ENCODE measurements at regions not wholly inside any gene's neighbourhood (a gene's known extent, or its start where the extent isn't known, plus 50 kb on each side); places are given as distances from the start of the nearest gene placed in this dataset.
A peak's percentile ranks its signal among the peaks of the same experiment; 100 is the strongest.

DNA sequence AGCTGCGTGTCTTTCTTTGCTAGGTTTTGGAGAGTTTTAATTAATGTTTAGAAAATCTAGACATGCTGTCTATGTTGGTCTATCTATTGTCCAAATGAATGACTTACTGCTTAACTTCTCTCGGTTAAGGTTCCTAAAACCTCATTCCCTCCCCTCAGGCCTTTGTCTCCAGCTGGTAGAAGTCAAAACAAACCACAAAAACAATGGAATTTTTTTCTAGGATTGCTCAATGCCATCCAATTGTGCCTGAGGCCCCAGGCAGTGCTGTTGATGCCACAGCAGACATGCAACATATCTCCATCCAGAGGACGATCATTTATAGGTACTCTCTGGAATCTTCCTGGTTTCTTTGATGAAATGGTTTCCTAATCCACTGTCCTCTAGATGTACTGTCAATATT is 448.2 kb upstream of the TBX3 start:
- peak; percentile 62 for DNase-seq
- Histone ChIP-seq H3K27me3 (replicated peaks; ENCODE audit: insufficient read depth) (no peaks in the 10 kb centered on the region), H3K36me3 (ENCODE audit: low read depth) (no peaks in the 10 kb centered on the region), H2AFZ (no peak overlapping the region), H3K4me3 (no peak overlapping the region), H3F3A (ENCODE audit: insufficient read depth) (no peaks in the 10 kb centered on the region), H3K4me2 (ENCODE audit: unreplicated experiment) (no peak overlapping the region), H3K27ac (no peak overlapping the region), H3K79me2 (ENCODE audit: insufficient read depth) (no peaks in the 10 kb centered on the region), H3K9me2 (ENCODE audit: insufficient read depth) (no peaks in the 10 kb centered on the region), H3K4me1 (ENCODE audit: insufficient read depth) (peaks cover 12% of the 10 kb centered on the region), H3K9me3 (ENCODE audit: low read depth) (no peaks in the 10 kb centered on the region), H4K20me1 (ENCODE audit: insufficient read depth) (no peaks in the 10 kb centered on the region), H3K9ac (no peak overlapping the region)
- TF ChIP-seq EZH2 (IDR thresholded peaks at IDR 0.05; ENCODE audit: insufficient read depth, poor library complexity, severe bottlenecking) (no peak), EZH2phosphoT487 (IDR thresholded peaks at IDR 0.05; ENCODE audit: insufficient read depth, low read depth) (no peak)
- in situ Hi-C loops (cut with MboI), result no loop called here
- 44 to 45% methylated on average over 3 of the region's 3 CpGs for WGBS, 2 experiments (ENCODE audit: low coverage in 1 of 2, low lambda C conversion rate in 2 of 2, missing lambda C conversion rate in 2 of 2)

DNA sequence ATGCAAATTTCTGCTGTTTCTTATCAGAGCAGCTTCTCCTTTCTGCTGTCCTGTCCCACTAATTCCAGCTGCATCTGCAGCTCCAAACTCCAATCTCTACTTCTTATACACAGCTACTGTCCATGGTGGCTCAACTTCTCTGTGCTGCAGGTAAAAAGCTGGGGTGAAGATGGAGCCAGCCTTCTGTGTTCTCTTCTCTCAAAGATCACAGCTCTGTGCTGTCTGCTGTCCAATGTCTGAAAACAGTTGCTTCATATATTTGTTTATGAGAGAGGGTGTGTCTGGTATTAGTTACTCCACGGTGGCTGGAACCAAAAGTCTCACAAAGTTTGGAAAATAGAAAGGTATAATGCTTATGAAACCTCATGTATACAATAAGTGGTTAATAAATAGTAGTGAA is 445.8 kb upstream of the TBX3 start:
- DNase-seq, result no peak
- in situ Hi-C loops (cut with MboI), result no loop called here
- H3K36me3 ChIP-seq (ENCODE audit: low read depth), result no peaks in the 10 kb centered on the region
- H3K79me2 ChIP-seq (ENCODE audit: insufficient read depth), result no peaks in the 10 kb centered on the region
- H3K9ac ChIP-seq, result no peak overlapping the region
- no peaks in the 10 kb centered on the region for H3K9me2 ChIP-seq (ENCODE audit: insufficient read depth)
- H4K20me1 ChIP-seq (ENCODE audit: insufficient read depth), result no peaks in the 10 kb centered on the region
- no peak overlapping the region for H3K4me3 ChIP-seq
- H3K27ac ChIP-seq, result no peak overlapping the region
- H3K4me1 ChIP-seq (ENCODE audit: insufficient read depth), result peaks cover 12% of the 10 kb centered on the region
- H3K9me3 ChIP-seq (ENCODE audit: low read depth), result no peaks in the 10 kb centered on the region
- no peaks in the 10 kb centered on the region for H3K27me3 ChIP-seq (replicated peaks; ENCODE audit: insufficient read depth)
- H2AFZ ChIP-seq, result no peak overlapping the region
- H3K4me2 ChIP-seq (ENCODE audit: unreplicated experiment), result no peak overlapping the region
- TF ChIP-seq EZH2phosphoT487 (IDR thresholded peaks at IDR 0.05; ENCODE audit: insufficient read depth, low read depth), result no peak
- TF ChIP-seq EZH2 (IDR thresholded peaks at IDR 0.05; ENCODE audit: insufficient read depth, poor library complexity, severe bottlenecking), result no peak
- no peaks in the 10 kb centered on the region for H3F3A ChIP-seq (ENCODE audit: insufficient read depth)
- 6 to 13% methylated on average over 1 of the region's 1 CpG for WGBS, 2 experiments (ENCODE audit: low coverage in 1 of 2, low lambda C conversion rate in 2 of 2, missing lambda C conversion rate in 2 of 2)

DNA sequence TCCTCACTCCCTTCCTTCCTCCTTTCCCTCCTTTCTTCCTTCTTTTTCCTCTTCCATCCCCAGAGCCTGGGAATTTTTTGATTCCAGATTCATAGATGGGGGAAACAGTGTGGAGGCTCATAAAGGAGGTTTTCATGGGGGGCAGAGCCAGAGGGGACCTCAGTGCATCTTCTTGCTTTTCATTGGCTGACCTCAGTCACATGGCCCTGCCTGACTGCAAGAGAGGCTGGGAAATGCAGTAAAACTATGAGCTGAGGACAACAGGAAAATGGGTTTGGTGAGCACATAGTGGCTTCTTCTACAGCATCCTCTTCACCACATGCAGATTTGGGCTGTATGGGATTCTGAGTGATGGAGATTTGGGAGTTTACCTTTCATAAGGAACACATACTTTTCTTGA is 437.1 kb upstream of the TBX3 start:
- Histone ChIP-seq H3K79me2 (ENCODE audit: insufficient read depth) (no peaks in the 10 kb centered on the region), H3K27ac (no peak overlapping the region), H3K36me3 (ENCODE audit: low read depth) (no peaks in the 10 kb centered on the region), H2AFZ (no peak overlapping the region), H3K4me1 (ENCODE audit: insufficient read depth) (no peaks in the 10 kb centered on the region), H3K4me2 (ENCODE audit: unreplicated experiment) (no peak overlapping the region), H3K27me3 (replicated peaks; ENCODE audit: insufficient read depth) (no peaks in the 10 kb centered on the region), H3K9me3 (ENCODE audit: low read depth) (no peaks in the 10 kb centered on the region), H3F3A (ENCODE audit: insufficient read depth) (no peaks in the 10 kb centered on the region), H3K4me3 (no peak overlapping the region), H3K9me2 (ENCODE audit: insufficient read depth) (no peaks in the 10 kb centered on the region), H3K9ac (no peak overlapping the region), H4K20me1 (ENCODE audit: insufficient read depth) (no peaks in the 10 kb centered on the region)
- in situ Hi-C loops (cut with MboI), result no loop called here
- TF ChIP-seq EZH2 (IDR thresholded peaks at IDR 0.05; ENCODE audit: insufficient read depth, poor library complexity, severe bottlenecking), result no peak
- TF ChIP-seq EZH2phosphoT487 (IDR thresholded peaks at IDR 0.05; ENCODE audit: insufficient read depth, low read depth), result no peak
- no peak for DNase-seq

DNA sequence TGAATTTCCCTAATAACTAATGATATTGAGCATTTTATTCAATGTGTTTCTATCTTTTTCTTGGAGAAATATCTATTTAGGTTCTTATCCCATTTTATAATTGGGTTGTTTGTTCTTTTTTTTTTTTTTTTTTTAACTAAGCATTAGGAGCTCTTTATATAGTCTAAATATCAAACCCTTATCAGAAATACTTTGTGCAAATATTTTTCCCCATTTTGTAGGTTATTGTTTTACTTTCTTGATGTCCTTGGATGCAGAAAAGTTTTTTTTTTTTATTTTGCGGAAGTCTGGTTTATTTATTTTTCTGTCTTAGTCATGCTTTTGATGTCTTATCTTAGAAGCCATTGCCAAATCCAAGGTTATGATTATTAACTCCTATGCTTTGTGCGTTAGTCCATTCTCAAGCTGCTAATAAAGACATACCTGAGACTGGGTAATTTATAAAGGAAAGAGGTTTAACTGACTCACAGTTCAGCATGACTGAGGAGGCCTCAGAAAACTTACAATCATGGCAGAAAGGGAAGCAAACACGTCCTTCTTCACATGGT is 434.3 kb upstream of the TBX3 start:
- Histone ChIP-seq H4K20me1 (ENCODE audit: insufficient read depth) (no peaks in the 10 kb centered on the region), H3K79me2 (ENCODE audit: insufficient read depth) (no peaks in the 10 kb centered on the region), H3K36me3 (ENCODE audit: low read depth) (no peaks in the 10 kb centered on the region), H3K9ac (no peak overlapping the region), H3K27me3 (replicated peaks; ENCODE audit: insufficient read depth) (no peaks in the 10 kb centered on the region), H2AFZ (no peak overlapping the region), H3K9me2 (ENCODE audit: insufficient read depth) (no peaks in the 10 kb centered on the region), H3F3A (ENCODE audit: insufficient read depth) (no peaks in the 10 kb centered on the region), H3K4me2 (ENCODE audit: unreplicated experiment) (no peak overlapping the region), H3K4me1 (ENCODE audit: insufficient read depth) (no peaks in the 10 kb centered on the region), H3K4me3 (no peak overlapping the region), H3K27ac (no peak overlapping the region), H3K9me3 (ENCODE audit: low read depth) (no peaks in the 10 kb centered on the region)
- WGBS, 2 experiments (ENCODE audit: low coverage in 1 of 2, low lambda C conversion rate in 2 of 2, missing lambda C conversion rate in 2 of 2), result 78 to 80% methylated on average over 3 of the region's 3 CpGs
- no peak for DNase-seq
- no peak for TF ChIP-seq EZH2 (IDR thresholded peaks at IDR 0.05; ENCODE audit: insufficient read depth, poor library complexity, severe bottlenecking)
- no peak for TF ChIP-seq EZH2phosphoT487 (IDR thresholded peaks at IDR 0.05; ENCODE audit: insufficient read depth, low read depth)
- in situ Hi-C loops (cut with MboI), result no loop called here

DNA sequence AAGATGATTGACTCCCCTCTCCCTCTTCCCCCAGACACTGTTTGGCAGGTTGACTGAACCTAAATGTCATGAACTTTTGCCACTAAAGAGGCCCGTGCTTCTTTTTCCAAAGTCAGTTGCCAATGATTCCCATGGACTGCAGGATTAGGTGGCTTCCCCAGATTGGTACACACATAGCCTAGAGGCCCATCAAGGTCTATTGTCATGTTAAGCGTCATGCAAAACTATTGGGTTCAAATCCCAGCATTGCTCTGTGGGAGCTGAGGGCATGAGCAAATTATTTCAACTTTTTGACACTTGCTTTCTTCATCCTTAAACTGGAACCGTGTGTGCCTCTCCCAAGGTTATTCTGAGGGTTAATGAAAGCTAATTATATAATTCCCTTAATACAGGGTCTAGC is 430.2 kb upstream of the TBX3 start:
- Histone ChIP-seq H3K36me3 (ENCODE audit: low read depth) (no peaks in the 10 kb centered on the region), H2AFZ (no peak overlapping the region), H3K4me2 (ENCODE audit: unreplicated experiment) (no peak overlapping the region), H3K9me3 (ENCODE audit: low read depth) (no peaks in the 10 kb centered on the region), H3F3A (ENCODE audit: insufficient read depth) (no peaks in the 10 kb centered on the region; the same call in 1 of the 2 replicates), H3K9me2 (ENCODE audit: insufficient read depth) (no peaks in the 10 kb centered on the region), H3K27me3 (replicated peaks; ENCODE audit: insufficient read depth) (no peaks in the 10 kb centered on the region), H3K9ac (no peak overlapping the region), H3K4me3 (no peak overlapping the region), H4K20me1 (ENCODE audit: insufficient read depth) (no peaks in the 10 kb centered on the region), H3K79me2 (ENCODE audit: insufficient read depth) (no peaks in the 10 kb centered on the region), H3K4me1 (ENCODE audit: insufficient read depth) (no peaks in the 10 kb centered on the region), H3K27ac (no peak overlapping the region)
- no peak for DNase-seq
- no peak for TF ChIP-seq EZH2 (IDR thresholded peaks at IDR 0.05; ENCODE audit: insufficient read depth, poor library complexity, severe bottlenecking)
- TF ChIP-seq EZH2phosphoT487 (IDR thresholded peaks at IDR 0.05; ENCODE audit: insufficient read depth, low read depth), result no peak
- 76 to 77% methylated on average over 3 of the region's 3 CpGs for WGBS, 2 experiments (ENCODE audit: low coverage in 1 of 2, low lambda C conversion rate in 2 of 2, missing lambda C conversion rate in 2 of 2)
- in situ Hi-C loops (cut with MboI), result no loop called here

Data from GM23248 (cell line).